Right hindlimb (tissue), 1 donor: ENCODE measurements at regions not wholly inside any gene's neighbourhood (a gene's known extent, or its start where the extent isn't known, plus 50 kb on each side); places are given as distances from the start of the nearest gene placed in this dataset.

Experiments
- DNase-seq: peaks from one replicate; pipeline ENCODE4 v3.0.0-alpha.2; 2018

DNA sequence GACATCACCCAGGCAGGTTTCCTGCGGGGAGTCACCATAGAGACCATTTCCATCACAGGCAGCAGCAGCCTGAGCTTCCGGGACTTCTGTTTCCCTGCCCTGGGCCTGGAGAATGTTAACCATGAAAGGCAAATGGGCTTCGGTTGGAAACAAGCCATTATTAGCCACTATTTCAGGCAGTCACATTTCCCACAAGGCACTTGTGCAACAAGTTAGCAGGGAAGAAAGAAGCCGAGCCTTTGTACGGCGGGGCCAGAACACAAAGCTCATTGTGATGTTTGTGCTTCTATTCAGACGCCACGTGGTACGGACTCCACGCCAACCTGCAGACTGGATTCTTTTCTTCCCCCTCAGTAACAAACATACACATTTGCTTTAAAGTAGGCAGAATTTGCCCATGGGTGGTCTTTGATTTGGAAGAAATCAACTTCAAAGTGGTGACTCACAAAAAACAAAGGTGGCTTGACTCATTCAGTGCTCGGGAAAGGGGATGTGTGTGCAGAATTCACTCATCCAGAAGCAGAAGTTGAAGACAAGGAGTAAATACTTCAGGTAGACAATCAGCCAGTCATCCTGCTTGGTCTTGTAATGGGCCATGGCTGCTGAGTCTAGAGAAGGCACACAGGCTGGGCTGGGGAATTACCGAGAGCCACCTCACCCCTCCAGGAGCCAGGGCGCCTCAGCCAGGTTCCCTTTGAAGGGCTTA lies 154.2 kb upstream of the PRMT8 start:
- DNase-seq, result no peak

- no peak for DNase-seq
Measured at GRCh38 chr12:3337944-3338343, 153.1 kb upstream of the PRMT8 start.

GRCh38 chr12:3339221-3339620 lies 151.8 kb upstream of the PRMT8 start:
- DNase-seq, result no peak

DNA sequence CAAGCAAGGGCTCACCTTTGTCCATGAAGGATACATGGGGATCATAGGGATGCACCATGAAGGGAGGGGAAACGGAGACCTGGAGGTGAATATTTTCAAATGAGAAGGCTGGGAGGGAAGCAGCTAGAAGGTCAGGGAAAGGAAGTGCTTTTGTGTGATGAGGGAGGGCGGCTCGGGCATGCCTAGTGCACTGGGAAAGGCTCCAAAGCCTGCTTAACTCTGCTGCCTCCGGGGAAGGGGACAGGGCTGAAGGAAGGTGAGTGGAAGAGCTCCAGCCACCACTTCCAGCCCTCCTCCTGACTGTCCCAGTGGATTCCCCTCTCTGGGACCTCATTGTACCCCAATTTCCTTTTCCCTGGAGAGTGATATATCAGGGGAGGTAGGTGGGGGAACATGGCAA lies 149.4 kb upstream of the PRMT8 start:
- DNase-seq, result no peak

DNA sequence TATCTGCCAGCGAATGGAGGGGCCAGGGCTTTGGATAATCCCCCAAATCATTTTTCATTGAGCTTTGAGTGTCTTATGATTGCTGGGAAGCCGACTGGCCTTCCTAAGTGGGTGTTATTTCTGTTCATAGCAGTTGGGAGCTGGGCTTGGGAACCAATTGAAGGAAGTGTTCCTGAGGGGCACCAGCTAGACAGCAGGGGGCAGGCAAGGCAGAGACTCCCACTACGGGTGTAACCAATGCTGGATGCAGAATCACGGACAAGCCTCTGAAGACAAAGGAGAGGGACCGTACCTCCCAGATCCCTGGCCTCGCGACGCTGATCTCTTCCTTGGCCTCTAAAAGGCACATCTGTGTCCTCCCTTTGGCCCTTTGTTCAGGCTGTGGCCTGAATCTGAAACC lies 149.0 kb upstream of the PRMT8 start:
- DNase-seq, result peak; percentile 75

DNA sequence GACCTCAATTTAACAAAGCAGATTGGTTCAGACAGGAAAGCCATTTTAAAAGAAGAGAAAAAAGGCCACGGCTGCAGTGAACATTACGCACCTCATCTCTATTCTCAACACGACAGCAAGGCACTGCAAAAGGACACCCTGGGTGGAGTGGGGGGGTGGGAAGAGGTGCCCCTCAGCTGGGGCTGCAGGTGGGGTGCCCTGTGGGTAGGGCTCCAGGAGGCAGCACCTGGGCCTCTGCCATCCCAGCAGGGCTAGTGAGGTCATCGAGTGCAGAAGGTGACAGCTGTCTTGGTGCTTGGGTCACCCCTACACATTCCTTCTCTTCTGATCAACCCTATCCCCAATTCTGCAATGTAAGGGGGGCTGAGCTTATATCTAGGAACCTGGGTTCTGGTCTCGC lies 142.9 kb upstream of the PRMT8 start:
- no peak for DNase-seq

DNA sequence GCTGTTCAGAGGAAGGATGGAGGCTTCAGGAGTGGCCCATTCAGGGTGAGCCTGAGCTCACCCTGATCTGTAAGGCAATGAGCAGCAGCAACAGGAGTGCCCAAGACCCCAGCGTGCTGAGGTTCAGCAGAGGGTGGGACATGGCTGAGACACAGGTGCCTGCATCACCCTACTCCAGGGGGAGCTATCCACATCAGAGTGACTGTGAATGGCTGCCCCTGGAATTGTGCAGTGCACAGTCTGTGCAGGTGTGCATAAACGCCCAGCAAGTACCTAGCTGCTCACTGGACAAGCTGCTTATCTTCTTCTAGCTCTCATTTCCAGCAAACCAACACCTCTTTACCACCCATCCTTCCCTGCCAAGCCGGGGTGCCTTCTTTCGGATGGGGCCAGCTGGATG lies 140.6 kb upstream of the PRMT8 start:
- no peak for DNase-seq

DNA sequence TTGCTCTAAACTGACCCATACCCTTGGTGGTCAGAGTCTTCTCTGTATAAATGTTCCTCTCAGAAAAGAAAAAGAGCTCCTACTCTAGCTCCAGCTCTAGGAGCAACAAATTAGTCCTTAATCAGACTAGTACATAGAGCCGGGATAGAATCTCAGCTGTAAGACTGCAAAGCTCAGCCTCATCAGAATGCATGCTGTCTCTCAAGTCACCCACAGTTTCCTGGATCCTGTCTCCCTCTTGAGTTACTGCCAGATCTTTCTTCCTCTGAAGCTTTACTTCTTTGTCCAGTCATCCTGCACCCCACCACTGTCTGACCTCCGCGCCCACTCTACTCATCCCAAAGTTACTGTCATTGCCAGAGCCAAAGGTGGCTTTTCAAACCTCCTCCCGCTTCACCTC lies 139.3 kb upstream of the PRMT8 start:
- no peak for DNase-seq

GRCh38 chr12:3352230-3352629 lies 138.8 kb upstream of the PRMT8 start:
- no peak for DNase-seq

DNA sequence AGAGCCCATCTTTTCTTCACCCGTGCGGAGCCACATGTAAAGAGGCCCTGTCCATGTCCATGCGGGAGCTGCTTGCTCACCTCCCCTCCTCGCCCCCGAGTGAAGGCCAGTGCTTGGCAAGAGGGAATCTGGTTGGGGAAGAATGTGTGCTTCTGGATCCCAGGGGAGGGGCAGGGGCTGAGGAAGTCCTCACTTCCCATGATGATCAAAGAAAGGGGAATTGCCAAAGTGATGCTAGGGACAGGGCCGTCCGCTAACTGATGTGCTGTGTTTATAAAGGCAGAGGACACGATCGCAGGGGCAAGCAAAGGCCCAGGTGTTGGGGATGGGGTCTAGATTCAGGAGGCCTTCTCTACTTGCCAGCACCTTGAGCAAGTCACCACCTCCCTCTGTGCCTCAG lies 137.4 kb upstream of the PRMT8 start:
- no peak for DNase-seq

- no peak for DNase-seq
Measured at GRCh38 chr12:3354586-3354985, 136.4 kb upstream of the PRMT8 start.

- DNase-seq, result no peak
Measured at GRCh38 chr12:3355378-3355900, 135.6 kb upstream of the PRMT8 start.

DNA sequence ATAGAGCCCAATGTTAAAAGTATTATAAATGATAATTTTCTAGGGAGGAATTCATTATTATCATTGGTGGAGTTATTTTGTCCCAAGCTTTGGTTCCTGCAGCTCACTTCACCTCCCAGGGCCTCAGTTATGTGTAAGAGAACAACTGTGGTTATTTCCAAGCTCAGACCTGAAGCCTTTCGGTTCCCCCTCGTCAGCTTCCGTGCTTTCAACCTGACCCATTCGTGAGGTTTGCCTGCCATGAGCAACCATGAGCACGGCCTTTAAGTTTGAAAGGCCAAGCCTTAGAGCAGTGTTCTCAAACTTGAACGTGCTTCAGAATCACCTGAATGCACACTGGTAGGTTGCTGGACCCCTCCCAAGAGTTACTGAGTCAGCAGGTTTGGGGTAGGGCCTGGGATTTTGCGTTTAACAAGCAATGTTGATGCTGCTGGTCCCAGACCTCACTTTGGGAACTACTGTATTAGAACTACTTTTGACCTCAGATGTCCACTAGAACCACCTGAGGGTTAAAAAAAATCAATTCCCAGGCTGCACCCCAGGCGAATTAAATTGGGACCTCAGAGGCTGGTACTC lies 133.0 kb upstream of the PRMT8 start:
- no peak for DNase-seq

GRCh38 chr12:3359478-3359877 lies 131.5 kb upstream of the PRMT8 start:
- no peak for DNase-seq

DNA sequence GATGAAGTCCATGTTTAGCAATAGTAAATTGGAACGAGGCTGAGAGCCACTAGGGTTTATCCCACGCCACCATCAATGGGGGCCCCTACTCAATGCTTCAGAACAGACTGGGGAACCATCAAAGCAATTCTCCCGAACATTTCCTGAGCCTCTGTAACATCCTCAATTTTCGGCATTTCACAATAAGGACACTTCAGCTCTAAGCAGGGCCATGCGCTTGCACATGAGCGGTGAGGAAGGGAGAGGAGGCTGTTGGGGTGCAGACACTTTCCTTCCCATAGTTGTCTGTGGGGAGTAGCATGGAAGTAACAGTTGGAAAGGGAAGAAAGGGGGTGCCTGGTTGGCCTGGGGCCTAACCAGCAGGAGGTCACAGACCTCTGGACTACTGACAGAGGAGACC lies 129.9 kb upstream of the PRMT8 start:
- DNase-seq, result peak; percentile 1

DNA sequence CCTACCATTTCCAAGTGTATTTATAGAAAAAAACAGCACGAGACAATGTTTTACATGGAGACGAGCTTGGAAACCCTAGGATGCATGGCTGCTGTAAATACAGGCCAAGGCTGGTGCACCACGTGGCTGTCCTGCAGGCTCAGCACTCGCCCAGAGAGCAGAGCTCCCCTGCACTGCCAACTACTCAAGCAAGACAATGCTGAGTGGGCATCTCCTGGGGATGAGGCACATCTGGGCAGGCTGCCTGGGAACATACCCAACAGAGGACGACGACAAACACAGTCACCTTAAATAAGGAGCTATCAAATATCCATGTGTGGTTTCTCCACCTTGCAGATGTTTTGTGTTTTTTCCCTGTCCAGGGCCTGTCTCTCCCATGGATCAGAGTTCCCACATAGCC lies 128.3 kb upstream of the PRMT8 start:
- peak; percentile 3 for DNase-seq

DNA sequence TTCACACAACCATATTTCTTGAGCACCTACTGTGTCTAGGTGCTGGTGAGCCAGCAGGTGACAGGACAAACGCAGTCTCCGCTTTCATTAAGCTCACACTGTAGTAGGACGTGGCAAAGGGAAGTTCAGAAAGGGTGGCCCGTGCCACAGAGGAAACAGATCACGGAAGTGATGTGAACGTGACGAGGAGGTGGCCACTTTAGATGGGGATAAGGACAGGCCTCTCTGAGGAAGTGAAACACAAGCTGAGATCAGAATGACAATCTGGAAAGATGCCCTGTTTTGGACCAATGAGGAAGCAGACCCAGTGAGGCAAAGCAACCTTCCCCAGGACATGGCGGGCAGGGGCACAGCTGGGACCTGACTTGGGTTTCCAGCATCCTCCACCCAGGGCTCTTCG lies 127.4 kb upstream of the PRMT8 start:
- peak; percentile 15 for DNase-seq

GRCh38 chr12:3364226-3364625 lies 126.8 kb upstream of the PRMT8 start:
- DNase-seq, result peak; percentile 16

DNA sequence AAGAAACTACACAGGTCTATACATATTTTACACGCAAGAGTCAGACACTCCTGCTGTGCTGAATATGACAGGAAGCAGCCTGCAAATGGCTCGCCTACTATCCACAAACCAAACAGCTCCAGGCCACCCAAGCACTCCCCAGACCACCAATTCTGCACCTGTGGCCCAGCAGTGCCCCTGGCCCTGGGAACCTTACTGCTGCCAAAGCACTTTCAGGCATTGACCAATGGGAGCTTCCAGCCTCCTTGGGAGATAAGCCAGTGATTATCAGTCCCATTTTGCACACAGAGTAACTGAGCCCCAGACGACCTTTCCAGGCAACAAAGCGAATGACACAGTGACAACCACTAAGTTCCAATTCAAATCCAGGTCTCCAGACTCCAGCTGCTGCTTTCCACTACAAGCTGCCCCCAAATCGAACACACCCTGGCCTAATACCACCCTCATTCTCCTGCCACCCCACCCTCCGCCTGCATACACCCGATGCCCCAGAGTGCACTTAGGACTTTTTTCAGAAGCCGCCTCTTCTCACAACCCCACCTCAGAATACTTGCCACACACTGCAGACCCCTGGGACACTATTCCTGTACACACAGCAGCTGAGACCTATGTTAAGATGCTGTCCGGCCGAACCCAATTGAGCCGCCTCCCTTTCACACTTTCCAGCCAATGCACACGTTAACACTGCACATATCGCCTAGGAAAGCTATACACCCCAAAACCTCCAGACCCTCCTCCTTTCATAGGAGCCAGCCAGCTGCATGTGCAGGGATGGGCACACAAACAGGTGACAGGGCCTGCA lies 126.1 kb upstream of the PRMT8 start:
- peak; percentile 11 for DNase-seq

- DNase-seq, result peak; percentile 44
Measured at GRCh38 chr12:3365463-3366411, 125.3 kb upstream of the PRMT8 start.

DNA sequence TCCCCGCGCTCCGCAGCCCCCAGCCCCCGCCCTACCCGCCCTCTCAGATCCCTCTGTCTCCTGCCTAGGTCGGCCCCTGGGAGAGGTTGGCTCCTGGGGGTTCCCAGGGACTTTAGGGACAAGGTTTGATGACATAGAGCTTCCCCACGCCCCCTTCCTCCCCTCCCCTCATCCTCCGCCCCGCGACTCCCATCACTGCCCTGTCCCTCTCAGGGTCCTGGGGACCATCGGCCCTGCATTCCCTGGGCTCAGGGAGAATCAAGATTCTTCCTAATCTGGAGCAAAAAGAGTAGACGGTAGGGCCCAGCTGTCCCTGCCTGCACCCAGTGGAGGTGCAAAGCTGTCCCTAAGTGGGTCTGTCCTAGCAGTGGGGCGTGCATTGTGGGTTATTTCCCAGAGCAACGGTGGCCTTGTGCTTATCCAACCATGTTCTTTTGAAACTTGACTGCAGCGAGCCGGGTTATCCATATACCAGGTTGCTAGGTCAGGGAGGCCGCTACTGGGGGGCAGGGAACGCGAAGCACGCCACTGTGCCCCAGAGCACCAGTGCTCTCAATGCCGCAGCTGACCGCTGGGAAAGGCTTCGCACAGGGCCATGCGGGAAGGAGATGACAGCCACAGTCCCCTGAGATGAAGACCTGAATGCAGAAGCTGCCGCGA lies 124.4 kb upstream of the PRMT8 start:
- DNase-seq, result peak; percentile 12

GRCh38 chr12:3367750-3368444 lies 123.1 kb upstream of the PRMT8 start:
- peak; percentile 14 for DNase-seq
